PC-3 (cell line): ENCODE measurements at regions not wholly inside any gene's neighbourhood (a gene's known extent, or its start where the extent isn't known, plus 50 kb on each side); places are given as distances from the start of the nearest gene placed in this dataset.

ENCODE experiments used
- EZH2phosphoT487 ChIP-seq: fragments of 300-600 bp; sonication (generic); IDR thresholded peaks from 2 replicates; pipeline ENCODE4 v1.6.1; 2018; ENCODE audit warnings: mild to moderate bottlenecking, antibody characterized with exemption, low read length, borderline replicate concordance
- TF ChIP-seq, protein P1 (sequence below): fragments of 300-600 bp; sonication (generic); conservative IDR thresholded peaks from 2 replicates; pipeline ENCODE4 v1.5.1; 2017; ENCODE audit warnings: antibody characterized with exemption, low read depth, mild to moderate bottlenecking, low read length

DNA sequence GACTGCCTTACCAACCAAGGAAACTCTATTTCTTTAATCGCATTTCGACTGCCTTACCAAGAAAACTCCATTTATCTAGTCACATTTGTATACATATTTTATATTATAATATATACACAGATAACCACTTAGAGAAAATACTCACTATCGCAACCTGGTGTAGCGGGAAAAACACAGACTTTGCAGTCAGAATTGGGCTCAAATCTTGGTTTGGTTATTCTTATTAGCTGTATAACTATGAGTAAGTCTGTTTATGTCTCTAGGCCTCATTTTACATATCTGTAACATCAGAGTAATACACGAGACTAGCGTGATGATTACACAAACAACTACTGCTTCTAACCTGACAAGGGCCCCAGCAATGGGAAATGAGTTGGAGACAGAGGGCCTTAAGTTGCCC is 127.5 kb upstream of the POU5F2 start:
- TF ChIP-seq, protein P1, sequence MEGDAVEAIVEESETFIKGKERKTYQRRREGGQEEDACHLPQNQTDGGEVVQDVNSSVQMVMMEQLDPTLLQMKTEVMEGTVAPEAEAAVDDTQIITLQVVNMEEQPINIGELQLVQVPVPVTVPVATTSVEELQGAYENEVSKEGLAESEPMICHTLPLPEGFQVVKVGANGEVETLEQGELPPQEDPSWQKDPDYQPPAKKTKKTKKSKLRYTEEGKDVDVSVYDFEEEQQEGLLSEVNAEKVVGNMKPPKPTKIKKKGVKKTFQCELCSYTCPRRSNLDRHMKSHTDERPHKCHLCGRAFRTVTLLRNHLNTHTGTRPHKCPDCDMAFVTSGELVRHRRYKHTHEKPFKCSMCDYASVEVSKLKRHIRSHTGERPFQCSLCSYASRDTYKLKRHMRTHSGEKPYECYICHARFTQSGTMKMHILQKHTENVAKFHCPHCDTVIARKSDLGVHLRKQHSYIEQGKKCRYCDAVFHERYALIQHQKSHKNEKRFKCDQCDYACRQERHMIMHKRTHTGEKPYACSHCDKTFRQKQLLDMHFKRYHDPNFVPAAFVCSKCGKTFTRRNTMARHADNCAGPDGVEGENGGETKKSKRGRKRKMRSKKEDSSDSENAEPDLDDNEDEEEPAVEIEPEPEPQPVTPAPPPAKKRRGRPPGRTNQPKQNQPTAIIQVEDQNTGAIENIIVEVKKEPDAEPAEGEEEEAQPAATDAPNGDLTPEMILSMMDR = no peak
- no peak for TF ChIP-seq EZH2phosphoT487
